ENCODE measurements at regions not wholly inside any gene's neighbourhood (a gene's known extent, or its start where the extent isn't known, plus 50 kb on each side); places are given as distances from the start of the nearest gene placed in this dataset.
A peak's percentile ranks its signal among the peaks of the same experiment; 100 is the strongest.

DNA sequence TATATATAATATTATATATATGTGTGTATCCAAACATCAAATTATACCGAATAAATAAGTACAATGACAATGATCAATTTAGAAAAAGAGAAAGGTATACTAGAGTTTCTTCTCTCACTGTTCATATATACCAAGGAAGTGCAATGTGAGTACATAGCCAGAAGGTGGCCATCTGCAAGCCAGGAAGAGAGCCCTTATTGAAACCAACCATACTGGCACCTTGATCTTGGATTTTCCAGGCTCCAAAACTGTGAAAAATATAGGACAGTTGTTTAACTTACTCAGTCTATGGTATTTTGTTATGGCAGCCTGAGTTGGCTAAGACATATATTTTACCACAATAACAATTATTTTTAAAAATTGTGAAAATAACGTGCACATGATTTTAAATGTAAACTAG is 1490.2 kb upstream of the SLC39A10 start:
- peak; percentile 65 for TF ChIP-seq CTCF (IDR thresholded peaks at IDR 0.05)
- H3K27me3 Mint-ChIP-seq (ENCODE audit: unreplicated experiment) = peaks cover 24% of the 10 kb centered on the region
- H3K27ac Mint-ChIP-seq (ENCODE audit: unreplicated experiment) = no peak overlapping the region
- DNase-seq (ENCODE audit: extremely low spot score, unreplicated experiment) = no peak
- H3K36me3 Mint-ChIP-seq (ENCODE audit: unreplicated experiment) = no peaks in the 10 kb centered on the region
- no peaks in the 10 kb centered on the region for H3K9me3 Mint-ChIP-seq (ENCODE audit: unreplicated experiment)
- H3K4me3 Mint-ChIP-seq (ENCODE audit: unreplicated experiment) = no peak overlapping the region
- no peaks in the 10 kb centered on the region for H3K4me1 Mint-ChIP-seq (ENCODE audit: unreplicated experiment)

- no peak for TF ChIP-seq CTCF (IDR thresholded peaks at IDR 0.05)
- Mint-ChIP-seq H3K4me3 (ENCODE audit: unreplicated experiment) (no peak overlapping the region), H3K27me3 (ENCODE audit: unreplicated experiment) (no peaks in the 10 kb centered on the region), H3K36me3 (ENCODE audit: unreplicated experiment) (no peaks in the 10 kb centered on the region), H3K9me3 (ENCODE audit: unreplicated experiment) (peaks cover 20% of the 10 kb centered on the region), H3K4me1 (ENCODE audit: unreplicated experiment) (no peaks in the 10 kb centered on the region), H3K27ac (ENCODE audit: unreplicated experiment) (no peak overlapping the region)
- no peak for DNase-seq (ENCODE audit: extremely low spot score, unreplicated experiment)
These were observed 1501.6 kb upstream of the SLC39A10 start for GRCh38 chr2:194155431-194155830.

GRCh38 chr2:194151231-194151630 is 1505.8 kb upstream of the SLC39A10 start:
- no peaks in the 10 kb centered on the region for H3K27me3 Mint-ChIP-seq (ENCODE audit: unreplicated experiment)
- no peak overlapping the region for H3K27ac Mint-ChIP-seq (ENCODE audit: unreplicated experiment)
- no peaks in the 10 kb centered on the region for H3K9me3 Mint-ChIP-seq (ENCODE audit: unreplicated experiment)
- DNase-seq (ENCODE audit: extremely low spot score, unreplicated experiment) = no peak
- H3K36me3 Mint-ChIP-seq (ENCODE audit: unreplicated experiment) = no peaks in the 10 kb centered on the region
- TF ChIP-seq CTCF (IDR thresholded peaks at IDR 0.05) = no peak
- H3K4me1 Mint-ChIP-seq (ENCODE audit: unreplicated experiment) = no peaks in the 10 kb centered on the region
- no peak overlapping the region for H3K4me3 Mint-ChIP-seq (ENCODE audit: unreplicated experiment)

DNA sequence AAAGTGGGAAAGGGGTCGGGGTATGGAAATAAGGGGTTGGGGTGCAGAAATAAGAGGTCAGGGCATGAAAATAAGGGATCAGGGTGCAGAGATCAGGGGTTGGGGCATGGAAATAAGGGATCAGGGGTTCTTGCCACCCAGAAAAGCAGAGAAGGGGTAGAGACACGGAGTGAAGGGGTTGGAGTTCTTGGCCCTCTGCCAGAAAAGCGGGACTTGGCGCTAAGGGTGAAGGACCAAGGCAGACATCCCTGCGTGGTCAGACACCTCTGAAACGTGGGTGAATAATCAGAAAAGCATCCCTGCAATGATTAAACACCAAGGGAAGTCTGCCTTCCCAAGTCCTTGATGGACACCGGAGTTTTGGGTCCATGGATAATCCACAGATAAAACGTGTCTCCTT is 1521.6 kb upstream of the SLC39A10 start:
- Mint-ChIP-seq H3K36me3 (ENCODE audit: unreplicated experiment) (no peaks in the 10 kb centered on the region), H3K4me3 (ENCODE audit: unreplicated experiment) (no peak overlapping the region), H3K4me1 (ENCODE audit: unreplicated experiment) (no peaks in the 10 kb centered on the region), H3K9me3 (ENCODE audit: unreplicated experiment) (no peaks in the 10 kb centered on the region), H3K27me3 (ENCODE audit: unreplicated experiment) (peaks cover 27% of the 10 kb centered on the region), H3K27ac (ENCODE audit: unreplicated experiment) (no peak overlapping the region)
- DNase-seq (ENCODE audit: extremely low spot score, unreplicated experiment) = no peak
- TF ChIP-seq CTCF (IDR thresholded peaks at IDR 0.05) = no peak

- Mint-ChIP-seq H3K36me3 (ENCODE audit: unreplicated experiment) (no peaks in the 10 kb centered on the region), H3K4me1 (ENCODE audit: unreplicated experiment) (peaks cover 2% of the 10 kb centered on the region), H3K27me3 (ENCODE audit: unreplicated experiment) (peaks cover 23% of the 10 kb centered on the region), H3K4me3 (ENCODE audit: unreplicated experiment) (no peak overlapping the region), H3K9me3 (ENCODE audit: unreplicated experiment) (peaks cover 5% of the 10 kb centered on the region), H3K27ac (ENCODE audit: unreplicated experiment) (no peak overlapping the region)
- no peak for DNase-seq (ENCODE audit: extremely low spot score, unreplicated experiment)
- TF ChIP-seq CTCF (IDR thresholded peaks at IDR 0.05) = no peak
These were observed 1528.2 kb upstream of the SLC39A10 start for GRCh38 chr2:194128810-194129209.

All from osteocyte (in vitro differentiated cells).